SKM-1 treated with dmso at 0.1 percent for 144 hours (cell line): ENCODE measurements at regions not wholly inside any gene's neighbourhood (a gene's known extent, or its start where the extent isn't known, plus 50 kb on each side); places are given as distances from the start of the nearest gene placed in this dataset.
"Not testable (repeated sequence)": the region's sequence is repeated elsewhere in the genome, so short reads cannot be mapped to it uniquely, and the experiment has no call there.

Experiments
- DNase-seq: peaks from one replicate; lab custom pipeline; 2025; ENCODE audit not compliant: unreplicated experiment; lab: John Stamatoyannopoulos, UW

- no peak for DNase-seq
Observed at GRCh38 chr6:21708320-21708580, 114.7 kb downstream of the SOX4 start.

DNA sequence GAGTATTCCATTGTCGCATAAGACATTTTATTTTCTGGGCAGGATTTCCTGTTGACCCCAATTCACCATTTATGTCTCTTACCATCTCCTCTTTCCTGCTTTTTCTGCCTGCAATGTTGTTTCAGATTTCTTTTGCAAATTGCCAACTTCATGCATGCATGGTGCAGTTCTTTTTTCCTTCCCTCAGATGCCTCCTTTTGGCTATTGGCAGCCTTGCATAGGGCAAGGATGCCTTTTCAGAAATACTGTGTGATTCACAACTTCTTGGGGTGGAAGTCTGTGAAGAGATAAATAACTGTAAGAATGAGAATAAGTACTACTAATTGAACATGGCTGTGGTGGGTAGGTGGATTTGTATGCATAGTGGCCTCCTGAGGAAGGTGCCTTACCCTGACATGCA lies 116.7 kb downstream of the SOX4 start:
- no peak for DNase-seq

- DNase-seq: no peak
Observed at GRCh38 chr6:21710908-21711627, 117.5 kb downstream of the SOX4 start.

DNA sequence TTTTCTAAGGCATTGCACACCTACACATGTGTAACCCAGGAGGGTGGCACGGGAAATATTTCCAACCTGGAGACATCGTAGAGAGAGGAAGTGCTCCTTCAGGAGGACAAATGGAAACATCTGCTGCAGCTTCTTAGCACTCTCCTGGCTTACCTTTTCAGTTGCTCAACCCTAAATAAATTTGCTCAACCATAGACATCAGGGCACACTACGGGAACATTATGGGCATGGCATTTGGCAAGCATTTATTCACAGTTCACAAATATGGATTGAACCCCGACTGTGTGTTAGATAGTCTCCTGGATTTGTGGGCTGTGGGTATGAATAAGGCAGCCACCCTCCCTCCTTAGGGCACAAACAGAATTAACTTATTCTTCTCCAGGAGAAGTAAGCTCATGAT lies 118.7 kb downstream of the SOX4 start:
- DNase-seq: no peak

GRCh38 chr6:21713481-21713880 lies 119.9 kb downstream of the SOX4 start:
- DNase-seq: no peak

DNA sequence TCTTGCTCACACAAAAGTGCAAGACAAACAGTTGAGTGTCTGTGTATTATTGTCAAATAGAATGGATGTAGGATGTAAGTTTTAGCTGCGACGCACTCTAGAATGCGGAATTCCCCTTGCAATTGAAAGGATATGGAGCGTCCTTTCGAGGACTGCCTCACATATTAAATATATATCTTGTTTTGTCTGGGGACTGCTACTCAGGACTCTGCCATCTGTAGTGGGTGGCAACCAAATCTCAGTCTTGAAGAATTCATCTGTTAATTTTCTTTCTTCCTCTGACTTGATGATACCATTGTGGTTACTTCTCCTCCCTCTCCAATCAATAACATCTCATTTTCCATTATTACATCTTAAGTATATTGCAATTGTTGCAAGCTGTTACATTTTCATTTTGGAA lies 121.6 kb downstream of the SOX4 start:
- DNase-seq: no peak

- DNase-seq: no peak
Observed at GRCh38 chr6:21722510-21722909, 129.0 kb downstream of the SOX4 start.

- DNase-seq: no peak
Observed at GRCh38 chr6:21726676-21727075, 133.1 kb downstream of the SOX4 start.

GRCh38 chr6:21728141-21728540 lies 134.6 kb downstream of the SOX4 start:
- DNase-seq: no peak

GRCh38 chr6:21729431-21729830 lies 135.9 kb downstream of the SOX4 start:
- no peak for DNase-seq

DNA sequence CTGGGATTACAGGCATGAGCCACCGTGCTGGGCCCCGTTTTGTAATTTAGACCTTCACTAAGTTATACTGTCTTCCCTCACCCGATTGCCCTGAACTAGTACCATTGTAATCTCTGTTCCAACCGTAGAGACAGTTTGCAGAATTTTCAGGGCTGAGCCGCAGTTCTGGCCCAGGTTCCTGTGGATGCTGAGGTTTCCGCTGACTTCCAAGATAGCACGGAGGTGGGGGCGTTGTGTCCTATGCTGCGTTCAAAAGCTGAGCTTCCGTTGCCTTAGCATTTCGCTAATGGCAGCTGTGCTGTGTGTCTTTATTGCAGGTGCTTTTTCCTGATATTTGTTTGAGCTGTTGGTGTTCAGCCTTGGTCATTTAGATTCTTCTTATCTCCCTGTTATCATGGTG lies 137.0 kb downstream of the SOX4 start:
- DNase-seq: no peak

DNA sequence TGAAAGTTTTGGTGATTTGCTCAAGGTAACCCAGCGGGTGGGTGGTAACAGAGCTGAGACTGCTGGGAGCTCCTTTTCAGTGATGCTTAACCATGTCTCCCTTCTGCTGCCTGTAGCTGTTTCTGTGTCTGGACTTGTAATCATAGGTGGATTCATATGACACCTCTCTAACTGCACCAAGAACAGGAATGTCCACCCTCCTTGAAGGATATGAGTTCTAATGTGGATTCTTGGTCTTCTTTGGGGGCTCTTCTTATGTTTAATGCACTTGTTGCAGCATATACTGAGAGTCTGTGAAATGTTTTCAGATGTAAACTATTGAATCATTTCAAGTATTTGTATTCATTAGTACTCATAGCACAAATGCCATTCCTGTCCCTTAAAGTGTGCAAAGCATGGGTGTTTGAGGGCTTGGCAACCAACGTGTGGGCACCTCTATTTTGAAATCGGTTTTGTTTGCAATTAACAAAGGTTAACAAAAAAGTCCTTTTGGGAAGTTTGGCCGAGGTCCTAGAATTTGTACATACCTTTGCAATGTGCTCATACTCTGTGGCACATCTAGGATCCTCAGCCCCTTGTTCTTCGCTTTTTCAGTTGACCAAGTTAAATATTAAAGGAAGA lies 138.0 kb downstream of the SOX4 start:
- DNase-seq: no peak

- DNase-seq: not testable (repeated sequence)
Observed at GRCh38 chr6:21732032-21732730, 138.6 kb downstream of the SOX4 start.

GRCh38 chr6:21732731-21733130 lies 139.2 kb downstream of the SOX4 start:
- no peak for DNase-seq

DNA sequence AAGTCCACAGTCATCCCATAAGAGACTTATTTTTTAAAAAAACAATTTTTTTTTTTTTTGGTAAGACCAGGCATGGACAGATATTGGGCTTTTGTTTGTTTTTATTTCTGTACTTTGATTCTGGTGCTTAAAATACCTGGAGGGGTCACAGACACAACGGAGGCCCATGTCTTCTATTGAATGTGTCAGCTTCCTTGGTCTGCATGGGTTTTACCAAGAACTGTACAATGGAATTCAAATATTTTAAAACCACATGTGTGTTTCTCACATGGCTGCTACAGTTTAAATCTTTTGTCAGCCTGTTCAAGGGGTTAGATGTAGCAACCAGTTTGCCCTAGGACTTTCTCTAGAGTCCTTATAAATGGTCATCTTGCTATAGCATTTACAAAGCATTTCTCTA lies 139.8 kb downstream of the SOX4 start:
- DNase-seq: no peak

GRCh38 chr6:21734204-21734603 lies 140.7 kb downstream of the SOX4 start:
- DNase-seq: no peak

GRCh38 chr6:21738180-21739094 lies 144.9 kb downstream of the SOX4 start:
- DNase-seq: no peak

DNA sequence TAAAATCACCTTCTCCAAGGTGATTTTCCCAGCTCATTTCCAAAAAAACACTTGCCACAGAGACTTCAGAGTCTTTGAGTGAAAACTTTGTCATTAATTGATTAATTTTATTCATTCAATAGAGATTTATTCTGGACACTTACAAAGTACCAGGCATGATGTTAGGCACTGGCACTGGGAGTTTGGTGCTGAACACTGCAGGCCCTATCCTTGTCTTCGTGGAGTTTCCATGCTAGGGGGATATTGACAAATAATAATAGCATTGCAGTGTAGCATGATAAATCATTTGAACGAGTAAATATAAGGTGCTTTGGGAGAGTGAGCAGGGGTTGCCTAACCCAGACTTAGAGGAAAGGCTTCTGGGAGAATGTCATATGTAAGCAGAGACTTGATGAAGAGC lies 145.7 kb downstream of the SOX4 start:
- DNase-seq: no peak

DNA sequence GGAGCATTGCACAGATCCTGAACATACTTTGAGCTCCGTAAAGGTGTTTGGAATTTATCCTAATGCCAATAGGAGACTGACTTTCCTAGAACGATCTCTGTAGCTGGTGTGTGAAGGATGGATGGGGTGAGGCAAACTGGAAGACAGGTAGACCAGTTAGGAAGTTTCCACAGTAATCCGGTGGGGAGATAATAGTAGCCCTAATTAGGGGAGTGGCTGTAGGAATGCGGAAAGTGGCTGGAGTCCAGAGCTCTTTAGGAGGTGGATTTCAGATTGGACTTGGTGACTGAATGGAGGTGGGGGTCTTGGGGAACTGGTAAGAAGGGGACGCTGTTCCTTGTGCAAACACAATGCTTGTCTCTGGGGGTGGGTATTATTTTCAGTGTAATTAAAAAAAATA lies 146.3 kb downstream of the SOX4 start:
- DNase-seq: no peak

GRCh38 chr6:21740376-21741124 lies 147.0 kb downstream of the SOX4 start:
- no peak for DNase-seq
